Endodermal cell (in vitro differentiated cells): ENCODE measurements at regions not wholly inside any gene's neighbourhood (a gene's known extent, or its start where the extent isn't known, plus 50 kb on each side); places are given as distances from the start of the nearest gene placed in this dataset.

Experiments used
- DNase-seq: peaks from one replicate; pipeline ENCODE4 v3.0.0-alpha.2; 2017
- H3K27ac ChIP-seq: 2 replicates; pipeline ENCODE4 v1.5.1; 2013; ENCODE audit warnings: mild to moderate bottlenecking, low read depth, low read length, moderate library complexity
- H3K27me3 ChIP-seq: 2 replicates; pipeline ENCODE4 v1.6.1; 2013; ENCODE audit warnings: mild to moderate bottlenecking, low read length, moderate library complexity; ENCODE audit not compliant: insufficient read depth, control insufficient read depth, poor library complexity, severe bottlenecking
- H3K36me3 ChIP-seq: 2 replicates; pipeline ENCODE4 v1.7.0; 2013; ENCODE audit warnings: mild to moderate bottlenecking, low read length, moderate library complexity; ENCODE audit not compliant: control insufficient read depth, insufficient read depth
- H3K4me1 ChIP-seq: one replicate; pipeline ENCODE4 v1.7.0; 2013; ENCODE audit warnings: low read length; ENCODE audit not compliant: control insufficient read depth, insufficient read depth
- H3K4me3 ChIP-seq: 2 replicates; pipeline ENCODE4 v1.5.1; 2013; ENCODE audit warnings: mild to moderate bottlenecking, low read length, moderate library complexity
- H3K9ac ChIP-seq: 2 replicates; pipeline ENCODE4 v1.6.1; 2013; ENCODE audit warnings: mild to moderate bottlenecking, low read length, moderate library complexity; ENCODE audit not compliant: poor library complexity, severe bottlenecking; ENCODE audit errors: extremely low read depth
- H3K9me3 ChIP-seq: 2 replicates; pipeline ENCODE4 v1.6.1; 2013; ENCODE audit warnings: mild to moderate bottlenecking, low read length, moderate library complexity; ENCODE audit not compliant: control insufficient read depth
- H3K27ac Mint-ChIP-seq: 2 replicates; pipeline ENCODE4 v1.8.0; 2020; ENCODE audit warnings: mixed read lengths
- H3K27me3 Mint-ChIP-seq: 2 replicates; pipeline ENCODE4 v1.8.0; 2021; ENCODE audit warnings: mild to moderate bottlenecking, mixed read lengths; ENCODE audit not compliant: insufficient read depth
- H3K36me3 Mint-ChIP-seq: 2 replicates; pipeline ENCODE4 v1.8.0; 2020; ENCODE audit warnings: low read depth, mixed read lengths
- H3K4me1 Mint-ChIP-seq: 2 replicates; pipeline ENCODE4 v1.8.0; 2020; ENCODE audit warnings: mixed read lengths
- H3K4me3 Mint-ChIP-seq: 2 replicates; pipeline ENCODE4 v1.8.0; 2020; ENCODE audit warnings: mild to moderate bottlenecking, moderate library complexity, mixed read lengths
- H3K9me3 Mint-ChIP-seq: 2 replicates; pipeline ENCODE4 v1.8.0; 2020; ENCODE audit warnings: mild to moderate bottlenecking, mixed read lengths
- CTCF ChIP-seq: fragments of 200-600 bp; sonication (generic); conservative IDR thresholded peaks from 2 replicates; pipeline ENCODE4 v1.5.0; 2021; ENCODE audit warnings: antibody characterized with exemption, mild to moderate bottlenecking
- WGBS, 2 experiments: methylation state at CpG; one replicate each; pipeline versions ENCODE4 v1.1.5 to v1.1.7; 2013; ENCODE audit warnings: missing lambda C conversion rate in 2 of 2, mixed read lengths in 1 of 2; ENCODE audit not compliant: insufficient coverage in 1 of 2, insufficient read length in 1 of 2; 5-methylcytosine and 5-hydroxymethylcytosine counted together

GRCh38 chr1:115228191-115228590 lies 109.9 kb downstream of the NGF start:
- Histone ChIP-seq H3K4me3 (no peak overlapping the region), H3K9me3 (no peaks in the 10 kb centered on the region), H3K27me3 (no peaks in the 10 kb centered on the region), H3K27ac (no peak overlapping the region), H3K4me1 (no peaks in the 10 kb centered on the region), H3K36me3 (no peaks in the 10 kb centered on the region), H3K9ac (no peak overlapping the region)
- H3K36me3 Mint-ChIP-seq: no peaks in the 10 kb centered on the region
- no peaks in the 10 kb centered on the region for H3K27me3 Mint-ChIP-seq
- no peak for TF ChIP-seq CTCF
- WGBS, 2 experiments: 93 to 94% methylated on average over 4 of the region's 4 CpGs
- DNase-seq: no peak
- no peak overlapping the region for H3K4me3 Mint-ChIP-seq
- no peaks in the 10 kb centered on the region for H3K9me3 Mint-ChIP-seq
- H3K4me1 Mint-ChIP-seq: no peaks in the 10 kb centered on the region
- no peak overlapping the region for H3K27ac Mint-ChIP-seq

- Histone ChIP-seq H3K9ac (no peak overlapping the region), H3K4me3 (no peak overlapping the region), H3K4me1 (no peaks in the 10 kb centered on the region), H3K27ac (no peak overlapping the region), H3K36me3 (no peaks in the 10 kb centered on the region), H3K27me3 (no peaks in the 10 kb centered on the region), H3K9me3 (no peaks in the 10 kb centered on the region)
- Mint-ChIP-seq H3K27me3 (no peaks in the 10 kb centered on the region), H3K9me3 (no peaks in the 10 kb centered on the region), H3K36me3 (no peaks in the 10 kb centered on the region), H3K27ac (no peak overlapping the region), H3K4me3 (no peak overlapping the region), H3K4me1 (no peaks in the 10 kb centered on the region)
- DNase-seq: no peak
- TF ChIP-seq CTCF: no peak
- WGBS, 2 experiments: 89 to 92% methylated on average over 7 to 8 of the region's 8 CpGs
Observed at GRCh38 chr1:115227346-115228082, 110.5 kb downstream of the NGF start.

GRCh38 chr1:115225993-115226685 lies 111.9 kb downstream of the NGF start:
- DNase-seq: no peak
- no peak for TF ChIP-seq CTCF
- no peak overlapping the region for H3K4me3 Mint-ChIP-seq
- Histone ChIP-seq H3K9ac (no peak overlapping the region), H3K27ac (no peak overlapping the region), H3K36me3 (no peaks in the 10 kb centered on the region), H3K27me3 (no peaks in the 10 kb centered on the region), H3K4me1 (no peaks in the 10 kb centered on the region), H3K9me3 (no peaks in the 10 kb centered on the region), H3K4me3 (no peak overlapping the region)
- peaks cover 2% of the 10 kb centered on the region for H3K4me1 Mint-ChIP-seq
- no peaks in the 10 kb centered on the region for H3K36me3 Mint-ChIP-seq
- no peaks in the 10 kb centered on the region for H3K27me3 Mint-ChIP-seq
- H3K27ac Mint-ChIP-seq: no peak overlapping the region
- 92 to 94% methylated on average over 9 to 11 of the region's 11 CpGs for WGBS, 2 experiments
- no peaks in the 10 kb centered on the region for H3K9me3 Mint-ChIP-seq
